ENCODE measurements at regions not wholly inside any gene's neighbourhood (a gene's known extent, or its start where the extent isn't known, plus 50 kb on each side); places are given as distances from the start of the nearest gene placed in this dataset.

DNA sequence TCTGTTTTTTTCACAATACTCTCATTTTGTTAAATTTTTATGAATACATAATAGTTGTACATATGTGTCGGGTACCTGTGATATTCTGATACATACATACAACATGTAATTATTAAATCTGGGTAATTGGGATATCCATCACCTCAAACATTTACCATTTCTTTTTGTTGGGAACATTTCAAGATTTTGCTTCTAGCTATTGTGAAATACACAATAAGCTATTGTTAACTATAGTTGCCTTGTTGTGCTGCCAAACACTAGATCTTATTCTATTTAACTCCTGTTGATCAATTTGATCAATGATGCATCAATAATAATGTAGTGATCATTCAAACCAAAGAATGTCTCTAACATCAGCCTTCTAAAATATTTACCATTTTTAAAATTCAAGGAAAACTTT lies 234.6 kb upstream of the NR5A2 start:
- Mint-ChIP-seq H3K27me3 (peaks cover 3 to 4% of the 10 kb centered on the region in 2 donors), H3K27ac (no peak overlapping the region), H3K9me3 (peaks cover 0 to 3% (median 0%) of the 10 kb centered on the region in 3 donors), H3K4me1 (no peaks in the 10 kb centered on the region), H3K4me3 (no peak overlapping the region), H3K36me3 (no peaks in the 10 kb centered on the region)
- no peaks in the 10 kb centered on the region for H3K36me3 ChIP-seq (ENCODE audit: control insufficient read depth in 2 of 2, extremely low read depth in 1 of 2, insufficient read depth in 1 of 2, low read length in 1 of 2)
- no peaks in the 10 kb centered on the region for H3K27me3 ChIP-seq (replicated peaks in 1 of 2; ENCODE audit: control insufficient read depth in 2 of 2, extremely low read depth in 1 of 2, insufficient read depth in 2 of 2, low read length in 1 of 2)
- DNase-seq (no peak), ATAC-seq (replicated peaks in 1 of 4) (no peak)
- POLR2A ChIA-PET, result no interaction called here
- CTCF ChIA-PET, result no interaction called here
- no CpG with 5 or more reads among the region's 1 CpG for WGBS (ENCODE audit: insufficient coverage)
- no peaks in the 10 kb centered on the region for H3K9me3 ChIP-seq
- no peaks in the 10 kb centered on the region for H3K4me1 ChIP-seq (ENCODE audit: control insufficient read depth in 1 of 2, extremely low read depth in 1 of 2, insufficient read depth in 2 of 2, low read length in 2 of 2)
- no peak overlapping the region for H3K4me3 ChIP-seq (ENCODE audit: control insufficient read depth in 1 of 2, extremely low read depth in 1 of 2, low read length in 1 of 2)
- H3K27ac ChIP-seq (ENCODE audit: low read length), result no peak overlapping the region

DNA sequence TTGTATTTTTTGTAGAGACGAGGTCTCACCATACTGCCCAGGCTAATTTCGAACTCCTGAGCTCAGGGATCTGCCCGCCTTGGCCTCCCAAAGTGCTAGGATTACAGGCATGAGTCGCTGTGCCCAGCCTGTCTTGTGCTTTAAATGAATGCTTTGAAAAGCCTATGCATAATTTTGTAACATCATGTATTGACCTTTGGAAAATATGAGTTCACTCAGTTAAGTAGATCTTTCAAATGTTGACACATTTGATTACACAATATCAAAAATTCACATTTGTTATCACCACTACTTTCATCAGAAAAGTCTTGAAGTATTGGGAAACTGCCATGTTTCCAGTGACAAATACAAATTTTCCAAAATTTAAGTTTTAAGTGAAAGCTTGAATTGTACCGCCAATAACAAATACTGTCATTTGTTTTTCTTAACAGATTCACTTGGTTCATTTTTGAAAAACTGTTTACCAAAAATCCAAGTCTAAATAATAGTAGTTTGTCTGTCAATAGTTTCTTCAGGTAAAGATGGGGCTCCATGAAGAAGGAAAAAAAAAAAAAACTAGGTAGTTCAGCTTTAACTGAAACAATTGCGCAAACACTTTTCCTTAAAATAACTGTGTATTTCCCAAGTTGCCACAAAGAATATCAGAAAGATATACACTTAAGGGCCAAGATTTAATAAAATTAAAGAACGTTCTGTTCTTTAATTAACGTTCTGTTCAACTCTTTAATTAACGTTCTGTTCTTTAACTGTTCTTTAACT lies 233.2 kb upstream of the NR5A2 start:
- Mint-ChIP-seq H3K4me1 (no peaks in the 10 kb centered on the region), H3K36me3 (no peaks in the 10 kb centered on the region), H3K27ac (no peak overlapping the region), H3K9me3 (peaks cover 0 to 3% (median 0%) of the 10 kb centered on the region in 3 donors), H3K4me3 (no peak overlapping the region), H3K27me3 (peaks cover 0 to 4% of the 10 kb centered on the region in 2 donors)
- ChIA-PET POLR2A (no interaction called here), CTCF (interaction anchor here in 1 of 2 donors (0.6 kb wide), 1 partner anchor 68 kb away, joined by 3 read pairs; no protein-coding TSS in a partner anchor)
- no peaks in the 10 kb centered on the region for H3K9me3 ChIP-seq
- no CpG with 5 or more reads among the region's 9 CpGs for WGBS (ENCODE audit: insufficient coverage)
- no peaks in the 10 kb centered on the region for H3K27me3 ChIP-seq (replicated peaks in 1 of 2; ENCODE audit: control insufficient read depth in 2 of 2, extremely low read depth in 1 of 2, insufficient read depth in 2 of 2, low read length in 1 of 2)
- no peaks in the 10 kb centered on the region for H3K4me1 ChIP-seq (ENCODE audit: control insufficient read depth in 1 of 2, extremely low read depth in 1 of 2, insufficient read depth in 2 of 2, low read length in 2 of 2)
- no peaks in the 10 kb centered on the region for H3K36me3 ChIP-seq (ENCODE audit: control insufficient read depth in 2 of 2, extremely low read depth in 1 of 2, insufficient read depth in 1 of 2, low read length in 1 of 2)
- DNase-seq (no peak), ATAC-seq (replicated peaks in 1 of 4) (no peak)
- no peak overlapping the region for H3K4me3 ChIP-seq (ENCODE audit: control insufficient read depth in 1 of 2, extremely low read depth in 1 of 2, low read length in 1 of 2)
- no peak overlapping the region for H3K27ac ChIP-seq (ENCODE audit: low read length)

DNA sequence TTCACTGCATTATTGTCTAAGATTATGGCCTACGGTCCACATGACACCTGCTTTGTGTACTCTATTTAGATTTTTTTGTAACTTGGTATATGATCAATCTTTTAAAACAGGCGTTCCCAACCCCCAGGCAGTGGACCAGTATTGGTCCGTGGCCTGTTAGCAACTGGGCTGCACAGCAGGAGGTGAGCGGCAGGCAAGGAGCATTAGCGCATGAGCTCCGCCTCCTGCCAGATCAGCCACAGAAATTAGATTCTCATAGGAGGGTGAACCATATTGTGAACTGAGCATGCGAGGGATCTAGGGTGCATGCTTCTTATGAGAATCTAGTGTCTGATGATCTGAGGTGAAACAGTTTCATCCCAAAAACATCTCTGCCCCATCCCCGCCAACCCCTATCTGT lies 228.4 kb upstream of the NR5A2 start:
- peaks cover 2 to 13% of the 10 kb centered on the region in 2 donors for H3K27me3 Mint-ChIP-seq
- Histone ChIP-seq H3K4me1 (ENCODE audit: control insufficient read depth in 1 of 2, extremely low read depth in 1 of 2, insufficient read depth in 2 of 2, low read length in 2 of 2) (no peaks in the 10 kb centered on the region), H3K27me3 (replicated peaks in 1 of 2; ENCODE audit: control insufficient read depth in 2 of 2, extremely low read depth in 1 of 2, insufficient read depth in 2 of 2, low read length in 1 of 2) (no peaks in the 10 kb centered on the region), H3K9me3 (no peaks in the 10 kb centered on the region), H3K36me3 (ENCODE audit: control insufficient read depth in 2 of 2, extremely low read depth in 1 of 2, insufficient read depth in 1 of 2, low read length in 1 of 2) (no peaks in the 10 kb centered on the region), H3K27ac (ENCODE audit: low read length) (no peak overlapping the region), H3K4me3 (ENCODE audit: control insufficient read depth in 1 of 2, extremely low read depth in 1 of 2, low read length in 1 of 2) (no peak overlapping the region)
- H3K4me1 Mint-ChIP-seq, result no peaks in the 10 kb centered on the region
- H3K36me3 Mint-ChIP-seq, result no peaks in the 10 kb centered on the region
- H3K4me3 Mint-ChIP-seq, result no peak overlapping the region
- ChIA-PET CTCF (no interaction called here), POLR2A (no interaction called here)
- peaks cover 0 to 3% (median 0%) of the 10 kb centered on the region in 3 donors for H3K9me3 Mint-ChIP-seq
- H3K27ac Mint-ChIP-seq, result no peak overlapping the region
- ATAC-seq (replicated peaks in 1 of 4) (no peak), DNase-seq (no peak)
- WGBS (ENCODE audit: insufficient coverage), result 93% methylated on average over 4 of the region's 8 CpGs

DNA sequence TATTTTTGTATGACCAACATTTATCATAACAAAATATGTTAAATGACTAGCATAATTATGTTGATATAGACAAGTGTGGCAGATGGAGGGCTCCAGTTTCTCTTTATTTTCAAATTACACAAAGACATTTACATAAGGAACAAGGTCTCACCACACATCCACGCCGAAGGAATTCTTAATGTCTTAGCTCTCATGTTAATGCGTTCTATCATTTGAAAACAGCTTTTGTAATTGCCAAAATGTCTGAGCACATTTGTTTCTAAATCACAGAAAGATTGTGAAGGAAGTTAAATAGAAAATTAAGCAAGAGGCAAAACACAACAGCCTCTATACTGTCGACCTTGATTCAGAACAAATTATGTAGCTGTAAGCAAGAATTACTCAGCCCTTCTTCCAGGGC lies 223.0 kb upstream of the NR5A2 start:
- Mint-ChIP-seq H3K36me3 (no peaks in the 10 kb centered on the region), H3K4me1 (no peaks in the 10 kb centered on the region), H3K27me3 (peaks cover 8 to 16% of the 10 kb centered on the region in 2 donors), H3K27ac (no peak overlapping the region), H3K9me3 (no peaks in the 10 kb centered on the region), H3K4me3 (no peak overlapping the region)
- H3K9me3 ChIP-seq, result no peaks in the 10 kb centered on the region
- ATAC-seq (replicated peaks in 1 of 4) (no peak), DNase-seq (no peak)
- no peak overlapping the region for H3K27ac ChIP-seq (ENCODE audit: low read length)
- ChIA-PET CTCF (interaction anchor here in 1 of 2 donors (0.6 kb wide), 1 partner anchor 8 kb away, joined by 6 read pairs; no protein-coding TSS in a partner anchor), POLR2A (interaction anchor here in 1 of 2 donors (0.6 kb wide), 1 partner anchor 365 kb away, joined by 4 read pairs; no protein-coding TSS in a partner anchor)
- WGBS (ENCODE audit: insufficient coverage), result no CpG with 5 or more reads among the region's 4 CpGs
- no peaks in the 10 kb centered on the region for H3K27me3 ChIP-seq (replicated peaks in 1 of 2; ENCODE audit: control insufficient read depth in 2 of 2, extremely low read depth in 1 of 2, insufficient read depth in 2 of 2, low read length in 1 of 2)
- no peaks in the 10 kb centered on the region for H3K4me1 ChIP-seq (ENCODE audit: control insufficient read depth in 1 of 2, extremely low read depth in 1 of 2, insufficient read depth in 2 of 2, low read length in 2 of 2)
- H3K36me3 ChIP-seq (ENCODE audit: control insufficient read depth in 2 of 2, extremely low read depth in 1 of 2, insufficient read depth in 1 of 2, low read length in 1 of 2), result no peaks in the 10 kb centered on the region
- no peak overlapping the region for H3K4me3 ChIP-seq (ENCODE audit: control insufficient read depth in 1 of 2, extremely low read depth in 1 of 2, low read length in 1 of 2)

DNA sequence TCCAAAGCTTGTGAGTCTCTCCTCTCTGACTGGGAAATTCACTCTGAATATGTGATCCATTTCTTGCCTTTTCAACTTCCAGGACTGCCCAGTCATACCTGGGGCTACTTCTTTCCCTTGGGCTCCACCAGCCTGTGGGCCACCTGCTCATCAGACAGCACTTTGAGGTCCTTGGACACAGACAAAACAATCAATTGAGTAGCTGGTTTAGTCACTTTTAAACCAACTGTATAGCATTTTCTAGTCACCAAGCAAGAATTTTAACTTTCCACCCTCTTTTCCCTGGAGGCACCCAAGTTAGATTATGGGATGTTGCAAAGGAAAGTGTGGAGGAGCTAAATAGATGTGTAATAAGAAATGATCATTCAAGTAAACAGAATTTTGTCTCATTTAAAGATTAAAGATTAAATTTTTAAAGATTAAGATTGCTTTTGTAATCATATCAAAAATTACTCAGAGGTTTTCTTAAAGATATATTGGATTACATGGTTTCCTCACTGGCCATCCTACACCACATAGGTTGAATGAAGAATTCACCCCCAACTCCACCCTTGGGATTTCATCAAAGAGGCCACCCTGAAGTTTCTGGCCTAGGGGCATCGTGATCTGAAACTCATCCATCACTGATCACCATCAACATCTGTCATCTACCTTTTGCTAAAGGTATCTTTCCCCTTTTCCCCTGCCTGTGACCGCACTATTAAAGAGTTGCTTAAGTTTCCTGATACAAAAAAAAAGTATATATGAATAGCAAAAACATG lies 219.2 kb upstream of the NR5A2 start:
- no peaks in the 10 kb centered on the region for H3K4me1 Mint-ChIP-seq
- H3K27me3 ChIP-seq (replicated peaks in 1 of 2; ENCODE audit: control insufficient read depth in 2 of 2, extremely low read depth in 1 of 2, insufficient read depth in 2 of 2, low read length in 1 of 2), result peaks cover 0 to 5% of the 10 kb centered on the region in 2 experiments
- H3K27ac Mint-ChIP-seq, result no peak overlapping the region
- ChIA-PET POLR2A (no interaction called here), CTCF (no interaction called here)
- H3K4me1 ChIP-seq (ENCODE audit: control insufficient read depth in 1 of 2, extremely low read depth in 1 of 2, insufficient read depth in 2 of 2, low read length in 2 of 2), result no peaks in the 10 kb centered on the region
- peaks cover 7 to 18% of the 10 kb centered on the region in 2 donors for H3K27me3 Mint-ChIP-seq
- no peaks in the 10 kb centered on the region for H3K9me3 Mint-ChIP-seq
- H3K4me3 Mint-ChIP-seq, result no peak overlapping the region
- no peak overlapping the region for H3K27ac ChIP-seq (ENCODE audit: low read length)
- H3K9me3 ChIP-seq, result no peaks in the 10 kb centered on the region
- no peak for ATAC-seq (replicated peaks in 1 of 4)
- H3K36me3 Mint-ChIP-seq, result no peaks in the 10 kb centered on the region
- no peak for DNase-seq
- no CpG with 5 or more reads among the region's 2 CpGs for WGBS (ENCODE audit: insufficient coverage)
- no peaks in the 10 kb centered on the region for H3K36me3 ChIP-seq (ENCODE audit: control insufficient read depth in 2 of 2, extremely low read depth in 1 of 2, insufficient read depth in 1 of 2, low read length in 1 of 2)
- H3K4me3 ChIP-seq (ENCODE audit: control insufficient read depth in 1 of 2, extremely low read depth in 1 of 2, low read length in 1 of 2), result no peak overlapping the region

DNA sequence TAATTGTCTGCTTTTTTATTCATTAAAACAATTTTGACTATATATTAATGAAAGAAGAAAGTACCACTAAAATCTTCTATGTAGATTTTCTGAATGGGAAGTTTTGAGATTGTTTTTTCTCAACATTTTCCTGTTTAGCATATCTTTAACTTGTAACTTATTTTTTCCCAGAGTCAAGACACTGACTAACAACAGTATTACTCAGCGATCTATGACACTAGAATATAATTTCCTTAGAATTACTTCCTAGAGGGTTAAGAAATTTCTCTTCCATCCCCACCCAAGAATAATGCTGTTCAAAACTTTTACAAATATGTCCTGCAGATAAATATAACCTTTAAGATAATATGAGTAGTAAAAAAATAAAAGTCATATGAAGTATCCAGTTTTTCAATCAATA lies 218.2 kb upstream of the NR5A2 start:
- no peak overlapping the region for H3K27ac ChIP-seq (ENCODE audit: low read length)
- Mint-ChIP-seq H3K27me3 (peaks cover 8 to 14% of the 10 kb centered on the region in 2 donors), H3K4me3 (no peak overlapping the region), H3K36me3 (no peaks in the 10 kb centered on the region), H3K4me1 (no peaks in the 10 kb centered on the region), H3K9me3 (no peaks in the 10 kb centered on the region), H3K27ac (no peak overlapping the region)
- H3K4me1 ChIP-seq (ENCODE audit: control insufficient read depth in 1 of 2, extremely low read depth in 1 of 2, insufficient read depth in 2 of 2, low read length in 2 of 2), result no peaks in the 10 kb centered on the region
- H3K4me3 ChIP-seq (ENCODE audit: control insufficient read depth in 1 of 2, extremely low read depth in 1 of 2, low read length in 1 of 2), result no peak overlapping the region
- no peaks in the 10 kb centered on the region for H3K9me3 ChIP-seq
- no peak for DNase-seq
- WGBS (ENCODE audit: insufficient coverage), result no CpG with 5 or more reads among the region's 1 CpG
- CTCF ChIA-PET, result no interaction called here
- no peak for ATAC-seq (replicated peaks in 1 of 4)
- peaks cover 0 to 5% of the 10 kb centered on the region in 2 experiments for H3K27me3 ChIP-seq (replicated peaks in 1 of 2; ENCODE audit: control insufficient read depth in 2 of 2, extremely low read depth in 1 of 2, insufficient read depth in 2 of 2, low read length in 1 of 2)
- no peaks in the 10 kb centered on the region for H3K36me3 ChIP-seq (ENCODE audit: control insufficient read depth in 2 of 2, extremely low read depth in 1 of 2, insufficient read depth in 1 of 2, low read length in 1 of 2)
- POLR2A ChIA-PET, result interaction anchor here in 1 of 2 donors (0.5 kb wide), 1 partner anchor 539 kb away, joined by 3 read pairs; no protein-coding TSS in a partner anchor
